Panc1 (cell line): ENCODE measurements at regions not wholly inside any gene's neighbourhood (a gene's known extent, or its start where the extent isn't known, plus 50 kb on each side); places are given as distances from the start of the nearest gene placed in this dataset.

ENCODE experiments used
- ATAC-seq: fragments of 200-7000 bp; cut with Tn5 transposase; 2 replicates; pipeline ENCODE4 v1.9.1; 2020; ENCODE audit warnings: mild to moderate bottlenecking, moderate library complexity
- BruUV-seq: library from RNA; stranded (reverse); fragments of 400-500 nt; replicated peaks from 2 replicates; lab custom pipeline; 2021; lab: Mats Ljungman, UMichigan
- CTCF ChIA-PET: fragments of 300-600 bp; sonication (Branson Sonifier 250); formaldehyde crosslinking; loops from one replicate; lab custom pipeline; 2022; ENCODE audit warnings: antibody characterized with exemption; lab: Charles Lee
- POLR2A ChIA-PET: fragments of 300-600 bp; sonication (Branson Sonifier 250); formaldehyde crosslinking; loops from one replicate; lab custom pipeline; 2022; ENCODE audit warnings: antibody characterized with exemption; lab: Charles Lee
- DNase-seq: peaks from one replicate; pipeline ENCODE4 v3.0.0-alpha.2; 2010; ENCODE audit warnings: low read depth, low spot score
- H3K27ac ChIP-seq: 2 replicates; pipeline ENCODE4 v1.5.1; 2011; ENCODE audit warnings: mild to moderate bottlenecking, low read length, inconsistent platforms
- H3K27me3 ChIP-seq: fragments of 200-500 bp; sonication (Bioruptor generic); 2 replicates; pipeline ENCODE4 v1.6.0; 2014; ENCODE audit warnings: low read length, inconsistent platforms; ENCODE audit not compliant: control insufficient read depth, insufficient read depth
- H3K36me3 ChIP-seq: fragments of 200-500 bp; sonication (Bioruptor generic); 2 replicates; pipeline ENCODE4 v1.5.1; 2014; ENCODE audit warnings: inconsistent platforms, mild to moderate bottlenecking, low read length, moderate library complexity; ENCODE audit not compliant: control insufficient read depth, insufficient read depth
- H3K4me1 ChIP-seq: 2 replicates; pipeline ENCODE4 v1.5.1; 2011; ENCODE audit warnings: inconsistent platforms, mild to moderate bottlenecking, low read length, moderate library complexity; ENCODE audit not compliant: control insufficient read depth, insufficient read depth
- H3K4me3 ChIP-seq, 2 experiments: 2 replicates each; pipeline ENCODE4 v1.5.1; 2011 to 2012; ENCODE audit warnings: low read depth in 2 of 2, low read length in 2 of 2, mild to moderate bottlenecking in 2 of 2, inconsistent platforms in 1 of 2, moderate library complexity in 1 of 2
- H3K9me3 ChIP-seq: fragments of 200-500 bp; sonication (Bioruptor generic); 2 replicates; pipeline ENCODE4 v1.5.1; 2014; ENCODE audit warnings: low read depth, mild to moderate bottlenecking, inconsistent platforms, low read length, moderate library complexity; ENCODE audit not compliant: control insufficient read depth, insufficient read depth
- CTCF ChIP-seq: fragments of 450-650 bp; IDR thresholded peaks from 2 replicates; pipeline ENCODE4 v1.5.1; 2017; ENCODE audit warnings: mild to moderate bottlenecking
- POLR2AphosphoS5 ChIP-seq: IDR thresholded peaks from 2 replicates; pipeline ENCODE4 v1.6.1; 2012; ENCODE audit warnings: mild to moderate bottlenecking, low read depth, low read length, moderate library complexity
- REST ChIP-seq, 2 experiments: IDR thresholded peaks; 2 replicates each; pipeline ENCODE4 v1.6.1; 2011 to 2012; ENCODE audit warnings: low read depth in 2 of 2, control low read depth in 1 of 2, low read length in 1 of 2, mild to moderate bottlenecking in 1 of 2, moderate library complexity in 1 of 2; ENCODE audit not compliant: insufficient read depth in 1 of 2
- SIN3A ChIP-seq: IDR thresholded peaks from 2 replicates; pipeline ENCODE4 v1.6.1; 2012; ENCODE audit warnings: low read depth, mild to moderate bottlenecking, low read length, moderate library complexity, borderline replicate concordance; ENCODE audit not compliant: insufficient read depth
- TCF7L2 ChIP-seq: IDR thresholded peaks from 2 replicates; pipeline ENCODE4 v1.6.1; 2011; ENCODE audit warnings: mild to moderate bottlenecking, low read depth, low read length, inconsistent platforms
- in situ Hi-C: cut with HindIII; loops from 2 replicates; pipeline ENCODE4 v1.10.0; 2016; ENCODE audit warnings: low sequenced_read_pairs, low pct_unique_long_range_greater_than_20kb
- intact Hi-C: fragments of 100-400 bp; cut with micrococcal nuclease; formaldehyde crosslinking; loops from one replicate; pipeline ENCODE4 v1.10.0; 2022; ENCODE audit not compliant: unreplicated experiment

DNA sequence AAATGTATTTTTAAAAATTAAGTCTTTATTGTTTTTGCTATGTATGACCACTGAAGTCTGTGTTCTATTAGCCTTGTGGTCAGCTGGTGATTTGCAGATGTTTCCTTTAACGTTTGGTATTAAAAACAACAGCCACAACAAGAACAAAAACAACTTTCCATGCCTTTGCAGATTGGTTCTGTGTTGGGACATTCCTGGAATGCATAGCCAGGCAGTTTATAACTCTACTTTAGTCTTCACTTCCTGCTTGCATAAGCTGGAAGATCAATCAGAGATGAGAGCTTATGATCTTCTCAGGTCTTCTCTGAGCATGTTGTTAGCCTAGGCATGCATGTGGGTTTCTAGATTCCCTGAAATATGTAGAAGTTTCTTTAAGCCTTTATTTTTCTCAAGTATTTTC lies 58.9 kb upstream of the SEMA3C start:
- intact Hi-C loops = no loop called here
- ChIA-PET POLR2A (no interaction called here), CTCF (no interaction called here)
- Histone ChIP-seq H3K27me3 (no peaks in the 10 kb centered on the region), H3K4me3 (no peak overlapping the region), H3K9me3 (peaks cover 14% of the 10 kb centered on the region; the same call in 1 of the 2 replicates), H3K36me3 (no peaks in the 10 kb centered on the region), H3K27ac (no peak overlapping the region; the same call in 1 of the 2 replicates), H3K4me1 (no peaks in the 10 kb centered on the region)
- in situ Hi-C loops = no loop called here
- no peak for TF ChIP-seq POLR2AphosphoS5
- TF ChIP-seq SIN3A = no peak
- no peak for TF ChIP-seq TCF7L2
- no peak for TF ChIP-seq CTCF
- no peak for TF ChIP-seq REST (IDR thresholded peaks at IDR 0.05; ENCODE audit: insufficient read depth in 1 of 2, low read depth in 2 of 2, low read length in 1 of 2)
- DNase-seq (no peak), ATAC-seq (no peak)
- no TSS peak for BruUV-seq

- in situ Hi-C loops (no loop called here), intact Hi-C loops (no loop called here)
- ATAC-seq = no peak
- H3K36me3 ChIP-seq = no peaks in the 10 kb centered on the region
- peak overlapping the region; percentile 48; the same call in 1 of the 2 replicates for H3K27ac ChIP-seq
- no peak for TF ChIP-seq SIN3A
- no peak for TF ChIP-seq REST (IDR thresholded peaks at IDR 0.05; ENCODE audit: insufficient read depth in 1 of 2, low read depth in 2 of 2, low read length in 1 of 2)
- no peak for TF ChIP-seq CTCF
- H3K27me3 ChIP-seq = no peaks in the 10 kb centered on the region
- BruUV-seq = no TSS peak
- H3K4me3 ChIP-seq = no peak overlapping the region
- POLR2A ChIA-PET = no interaction called here
- no peaks in the 10 kb centered on the region for H3K4me1 ChIP-seq
- DNase-seq = no peak
- peaks cover 14% of the 10 kb centered on the region; the same call in 1 of the 2 replicates for H3K9me3 ChIP-seq
- CTCF ChIA-PET = no interaction called here
Measured at GRCh38 chr7:80974396-80975358, 55.8 kb upstream of the SEMA3C start.
